Kidney (tissue), 13 donors: ENCODE measurements at regions not wholly inside any gene's neighbourhood (a gene's known extent, or its start where the extent isn't known, plus 50 kb on each side); places are given as distances from the start of the nearest gene placed in this dataset.

ENCODE experiments used
- DNase-seq, 5 donors: peaks; one replicate each; pipeline ENCODE4 v3.0.0-alpha.2; 2013 to 2020
- FAIRE-seq: peaks from 2 replicates; lab custom pipeline; 2012; peaks lifted over from hg19 to GRCh38; lab: Jason Lieb, UNC
- H3K27ac ChIP-seq, 2 donors: one replicate each; pipeline ENCODE4 v1.7.0; 2013; ENCODE audit warnings: low read depth in 2 of 2, low read length in 2 of 2, inconsistent platforms in 1 of 2
- H3K27me3 ChIP-seq: one replicate; pipeline ENCODE4 v1.7.1; 2013; ENCODE audit warnings: low read length, inconsistent platforms; ENCODE audit not compliant: control insufficient read depth, insufficient read depth
- H3K36me3 ChIP-seq, 3 donors: one replicate each; pipeline versions ENCODE4 v1.7.0 to v1.7.1; 2013; ENCODE audit warnings: low read length in 3 of 3, control low read depth in 1 of 3, inconsistent platforms in 1 of 3; ENCODE audit not compliant: insufficient read depth in 3 of 3, control insufficient read depth in 2 of 3
- H3K4me1 ChIP-seq, 3 donors: one replicate each; pipeline versions ENCODE4 v1.7.0 to v1.7.1; 2013; ENCODE audit warnings: low read length in 3 of 3, inconsistent platforms in 1 of 3, low read depth in 1 of 3; ENCODE audit not compliant: control insufficient read depth in 2 of 3, insufficient read depth in 2 of 3
- H3K4me3 ChIP-seq, 3 donors: one replicate each; pipeline versions ENCODE4 v1.7.0 to v1.8.1; 2013; ENCODE audit warnings: low read length in 3 of 3, control low read depth in 1 of 3, inconsistent platforms in 1 of 3
- H3K9ac ChIP-seq, 3 donors: one replicate each; pipeline versions ENCODE4 v1.7.0 to v1.7.1; 2013; ENCODE audit warnings: low read length in 3 of 3, control low read depth in 1 of 3, inconsistent platforms in 1 of 3
- H3K9me3 ChIP-seq, 3 donors: one replicate each; pipeline versions ENCODE4 v1.7.0 to v1.7.1; 2013; ENCODE audit warnings: low read length in 3 of 3, control low read depth in 1 of 3, inconsistent platforms in 1 of 3; ENCODE audit not compliant: control insufficient read depth in 2 of 3, insufficient read depth in 1 of 3
- intact Hi-C: fragments of 100-400 bp; cut with DNase I; formaldehyde crosslinking; loops from one replicate; pipeline ENCODE4 v1.11.1; 2022
- TF ChIP-seq, protein P1 (sequence below): IDR thresholded peaks from 3 replicates; pipeline ENCODE4 v1.5.1; 2012; ENCODE audit warnings: mild to moderate bottlenecking, moderate library complexity, borderline replicate concordance; ENCODE audit not compliant: insufficient read depth; ENCODE audit errors: extremely low read depth
- donor health status: control.
- donor health status: control.
- donor health status: control.
- donor health status: control.
- donor health status: control.
- donor health status: DM: yes; HTN: yes; CAD: no.
- donor health status: Normal renal cell carcinoma (clear cell type).

DNA sequence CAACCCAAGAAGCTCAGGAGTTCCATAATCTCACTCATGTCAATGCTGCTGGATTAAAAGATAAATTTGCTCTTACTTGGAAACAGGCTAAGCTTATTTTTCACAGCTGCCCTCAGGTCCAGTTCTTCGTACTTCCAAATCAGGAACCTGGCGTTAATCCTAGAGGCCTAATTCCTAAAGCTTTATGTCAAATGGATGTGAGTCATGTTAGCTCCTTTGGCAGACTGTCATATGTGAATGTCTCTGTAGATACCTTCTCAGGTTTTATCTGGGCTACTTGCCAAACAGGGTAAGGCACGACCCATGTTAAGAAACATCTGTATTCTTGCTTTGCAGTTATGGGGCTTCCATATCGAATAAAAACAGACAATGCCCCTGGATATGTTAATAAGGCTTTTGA is 504.6 kb downstream of the ALG10 start:
- intact Hi-C loops = no loop called here
- Histone ChIP-seq H3K4me3 (no peak overlapping the region), H3K27me3 (no peaks in the 10 kb centered on the region), H3K36me3 (no peaks in the 10 kb centered on the region), H3K27ac (no peak overlapping the region), H3K9me3 (peaks cover 0 to 4% (median 3%) of the 10 kb centered on the region in 3 donors), H3K9ac (no peak overlapping the region), H3K4me1 (no peaks in the 10 kb centered on the region)
- DNase-seq (no peak), FAIRE-seq (no peak)
- TF ChIP-seq, protein P1, sequence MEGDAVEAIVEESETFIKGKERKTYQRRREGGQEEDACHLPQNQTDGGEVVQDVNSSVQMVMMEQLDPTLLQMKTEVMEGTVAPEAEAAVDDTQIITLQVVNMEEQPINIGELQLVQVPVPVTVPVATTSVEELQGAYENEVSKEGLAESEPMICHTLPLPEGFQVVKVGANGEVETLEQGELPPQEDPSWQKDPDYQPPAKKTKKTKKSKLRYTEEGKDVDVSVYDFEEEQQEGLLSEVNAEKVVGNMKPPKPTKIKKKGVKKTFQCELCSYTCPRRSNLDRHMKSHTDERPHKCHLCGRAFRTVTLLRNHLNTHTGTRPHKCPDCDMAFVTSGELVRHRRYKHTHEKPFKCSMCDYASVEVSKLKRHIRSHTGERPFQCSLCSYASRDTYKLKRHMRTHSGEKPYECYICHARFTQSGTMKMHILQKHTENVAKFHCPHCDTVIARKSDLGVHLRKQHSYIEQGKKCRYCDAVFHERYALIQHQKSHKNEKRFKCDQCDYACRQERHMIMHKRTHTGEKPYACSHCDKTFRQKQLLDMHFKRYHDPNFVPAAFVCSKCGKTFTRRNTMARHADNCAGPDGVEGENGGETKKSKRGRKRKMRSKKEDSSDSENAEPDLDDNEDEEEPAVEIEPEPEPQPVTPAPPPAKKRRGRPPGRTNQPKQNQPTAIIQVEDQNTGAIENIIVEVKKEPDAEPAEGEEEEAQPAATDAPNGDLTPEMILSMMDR = no peak

DNA sequence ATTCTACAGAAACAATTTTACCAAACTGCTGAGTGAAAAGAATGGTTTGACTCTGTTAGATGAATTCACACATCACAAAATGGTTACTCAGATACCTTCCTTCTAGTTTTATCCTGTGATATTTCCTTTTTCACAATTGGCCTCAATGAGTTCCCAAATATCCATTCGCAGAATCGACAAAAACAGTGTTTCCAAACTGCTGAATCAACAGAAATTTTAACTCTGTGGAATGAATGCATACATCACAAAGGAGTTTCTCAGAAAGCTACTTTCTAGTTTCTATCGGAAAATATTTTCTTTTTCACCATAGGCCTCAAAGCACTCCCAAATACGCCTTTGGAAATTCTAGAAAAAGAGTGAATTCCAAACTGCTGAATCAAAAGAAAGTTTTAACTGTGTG is 525.0 kb downstream of the ALG10 start:
- no peaks in the 10 kb centered on the region for H3K36me3 ChIP-seq
- H3K4me1 ChIP-seq = no peaks in the 10 kb centered on the region
- DNase-seq = no peak
- no peak overlapping the region for H3K4me3 ChIP-seq
- no peaks in the 10 kb centered on the region for H3K27me3 ChIP-seq
- TF ChIP-seq, protein P1 = no peak
- no peak overlapping the region for H3K9ac ChIP-seq
- FAIRE-seq = no peak
- intact Hi-C loops = no loop called here
- peaks cover 0 to 37% (median 6%) of the 10 kb centered on the region in 3 donors for H3K9me3 ChIP-seq
- H3K27ac ChIP-seq = no peak overlapping the region

DNA sequence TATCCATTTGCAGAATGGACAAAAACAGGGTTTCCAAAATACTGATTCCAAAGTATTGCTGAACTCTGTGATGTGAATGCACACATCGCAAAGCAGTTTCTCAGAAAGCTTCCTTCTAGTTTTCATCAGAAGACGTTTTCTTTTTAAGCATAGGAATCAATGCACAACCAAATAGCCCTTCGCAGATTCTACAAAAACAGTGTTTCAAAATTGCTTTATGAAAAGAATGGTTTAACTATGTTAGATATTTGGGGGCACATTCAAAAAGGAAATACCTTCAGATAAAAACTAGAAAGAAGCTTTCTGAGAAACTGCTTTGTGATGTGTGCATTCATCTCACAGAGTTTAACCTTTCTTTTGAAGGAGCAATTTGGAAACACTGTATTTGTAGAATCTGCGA is 569.7 kb downstream of the ALG10 start:
- Histone ChIP-seq H3K27ac (no peak overlapping the region), H3K27me3 (no peaks in the 10 kb centered on the region), H3K9ac (no peak overlapping the region), H3K4me1 (no peaks in the 10 kb centered on the region), H3K36me3 (no peaks in the 10 kb centered on the region), H3K4me3 (no peak overlapping the region), H3K9me3 (peaks cover 0 to 63% (median 14%) of the 10 kb centered on the region in 3 donors)
- FAIRE-seq = no peak
- DNase-seq = no peak
- TF ChIP-seq, protein P1 = no peak
- intact Hi-C loops = no loop called here
